Activated naive CD4-positive, alpha-beta T cell treated with Interleukin-2 at 50 U/mL for 16 hours (primary cell): ENCODE measurements at regions not wholly inside any gene's neighbourhood (a gene's known extent, or its start where the extent isn't known, plus 50 kb on each side); places are given as distances from the start of the nearest gene placed in this dataset.

Source experiments
- DNase-seq: peaks from one replicate; pipeline ENCODE4 v3.0.0-alpha.2; 2020

GRCh38 chr3:182527745-182528144 lies 265.6 kb upstream of the ATP11B start:
- no peak for DNase-seq

- no peak for DNase-seq
Observed at GRCh38 chr3:182530316-182530715, 263.0 kb upstream of the ATP11B start.

GRCh38 chr3:182533394-182533793 lies 259.9 kb upstream of the ATP11B start:
- DNase-seq: no peak

- DNase-seq: no peak
Observed at GRCh38 chr3:182544542-182544941, 248.8 kb upstream of the ATP11B start.

- no peak for DNase-seq
Observed at GRCh38 chr3:182562274-182562673, 231.0 kb upstream of the ATP11B start.

GRCh38 chr3:182565916-182566796 lies 227.1 kb upstream of the ATP11B start:
- DNase-seq: no peak

GRCh38 chr3:182567700-182568099 lies 225.6 kb upstream of the ATP11B start:
- DNase-seq: no peak

- no peak for DNase-seq
Observed at GRCh38 chr3:182568261-182568660, 225.0 kb upstream of the ATP11B start.

- DNase-seq: no peak
Observed at GRCh38 chr3:182568876-182569275, 224.4 kb upstream of the ATP11B start.

- no peak for DNase-seq
Observed at GRCh38 chr3:182570946-182571594, 222.2 kb upstream of the ATP11B start.

- DNase-seq: no peak
Observed at GRCh38 chr3:182575941-182576340, 217.4 kb upstream of the ATP11B start.

- no peak for DNase-seq
Observed at GRCh38 chr3:182583545-182583944, 209.8 kb upstream of the ATP11B start.

GRCh38 chr3:182585532-182586150 lies 207.7 kb upstream of the ATP11B start:
- no peak for DNase-seq

- no peak for DNase-seq
Observed at GRCh38 chr3:182592747-182593146, 200.6 kb upstream of the ATP11B start.

GRCh38 chr3:182596676-182597410 lies 196.5 kb upstream of the ATP11B start:
- DNase-seq: no peak

- DNase-seq: no peak
Observed at GRCh38 chr3:182597621-182598041, 195.7 kb upstream of the ATP11B start.

- no peak for DNase-seq
Observed at GRCh38 chr3:182601597-182601996, 191.7 kb upstream of the ATP11B start.

- DNase-seq: no peak
Observed at GRCh38 chr3:182603501-182603900, 189.8 kb upstream of the ATP11B start.

- DNase-seq: no peak
Observed at GRCh38 chr3:182605882-182606611, 187.3 kb upstream of the ATP11B start.

- DNase-seq: no peak
Observed at GRCh38 chr3:182606905-182607504, 186.3 kb upstream of the ATP11B start.

GRCh38 chr3:182608832-182609231 lies 184.5 kb upstream of the ATP11B start:
- no peak for DNase-seq

GRCh38 chr3:182609575-182610156 lies 183.6 kb upstream of the ATP11B start:
- no peak for DNase-seq
